HG03575 (cell line): ENCODE measurements at regions not wholly inside any gene's neighbourhood (a gene's known extent, or its start where the extent isn't known, plus 50 kb on each side); places are given as distances from the start of the nearest gene placed in this dataset.

ENCODE experiments used
- ATAC-seq: cut with Tn5 transposase; IDR thresholded peaks from one replicate; pipeline ENCODE4 v1.9.1; 2021; ENCODE audit not compliant: unreplicated experiment, insufficient number of reproducible peaks, low FRiP score; ENCODE audit errors: extremely low read depth

DNA sequence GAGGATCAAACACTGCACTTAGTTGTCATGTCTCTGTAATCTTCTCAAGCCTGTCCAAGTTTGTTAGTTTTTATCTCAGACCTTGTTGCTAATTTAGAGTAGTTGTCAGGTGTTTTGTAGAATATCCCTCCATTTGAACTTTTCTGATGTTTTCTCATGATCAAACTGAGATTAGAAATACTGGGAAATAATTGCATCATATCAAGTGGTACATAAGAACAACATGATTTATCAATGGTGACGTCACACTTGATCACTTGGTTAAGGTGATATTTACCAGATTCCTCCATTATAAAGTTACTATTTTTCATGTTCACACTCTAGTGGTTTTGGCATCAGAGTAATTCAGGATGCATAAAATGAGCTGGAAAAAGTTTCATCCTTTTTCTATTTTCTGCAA lies 1182.4 kb upstream of the ZEB2 start:
- ATAC-seq, result no peak

DNA sequence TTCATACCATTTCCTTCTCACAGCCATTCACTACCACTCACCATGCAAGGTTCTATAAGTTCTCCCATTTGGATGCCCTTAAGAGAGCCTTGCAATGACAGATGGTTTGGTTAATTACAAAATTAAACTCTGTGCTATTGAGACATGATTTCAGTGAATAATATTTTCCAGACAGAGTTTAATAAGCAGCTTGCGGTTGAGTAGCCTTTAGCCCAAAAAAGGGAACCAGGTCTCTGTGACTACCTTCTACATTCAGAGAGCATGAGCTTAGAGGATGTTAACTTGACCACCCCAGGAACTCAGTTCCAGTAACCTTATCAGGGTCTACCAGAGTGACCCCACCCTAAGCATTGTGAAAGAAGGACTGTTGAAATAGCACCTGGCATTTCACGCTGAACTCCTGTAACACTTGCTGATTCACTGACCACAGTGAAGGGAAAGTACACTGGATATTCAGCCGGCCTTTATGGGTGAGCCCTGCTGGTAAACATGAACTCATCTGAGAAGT lies 1173.1 kb upstream of the ZEB2 start:
- ATAC-seq, result no peak

DNA sequence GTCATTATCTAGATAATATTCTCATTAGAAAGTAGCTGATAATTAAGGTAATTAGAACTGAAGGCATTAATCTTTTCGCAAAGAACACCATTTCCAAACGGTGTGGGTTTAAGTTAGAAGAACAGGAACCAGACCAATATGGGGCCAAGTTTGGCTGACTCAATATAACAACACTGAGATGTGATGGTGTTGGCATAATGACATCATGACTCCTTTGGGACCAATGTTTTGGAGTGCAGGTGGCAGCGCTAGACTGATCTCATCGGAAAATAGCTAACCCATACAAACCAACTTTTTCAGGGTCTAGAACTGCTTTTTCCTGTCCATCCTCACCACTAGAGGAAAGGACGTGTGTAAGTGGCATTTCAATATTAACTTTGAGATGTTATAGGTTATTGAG lies 1171.7 kb upstream of the ZEB2 start:
- ATAC-seq, result no peak

DNA sequence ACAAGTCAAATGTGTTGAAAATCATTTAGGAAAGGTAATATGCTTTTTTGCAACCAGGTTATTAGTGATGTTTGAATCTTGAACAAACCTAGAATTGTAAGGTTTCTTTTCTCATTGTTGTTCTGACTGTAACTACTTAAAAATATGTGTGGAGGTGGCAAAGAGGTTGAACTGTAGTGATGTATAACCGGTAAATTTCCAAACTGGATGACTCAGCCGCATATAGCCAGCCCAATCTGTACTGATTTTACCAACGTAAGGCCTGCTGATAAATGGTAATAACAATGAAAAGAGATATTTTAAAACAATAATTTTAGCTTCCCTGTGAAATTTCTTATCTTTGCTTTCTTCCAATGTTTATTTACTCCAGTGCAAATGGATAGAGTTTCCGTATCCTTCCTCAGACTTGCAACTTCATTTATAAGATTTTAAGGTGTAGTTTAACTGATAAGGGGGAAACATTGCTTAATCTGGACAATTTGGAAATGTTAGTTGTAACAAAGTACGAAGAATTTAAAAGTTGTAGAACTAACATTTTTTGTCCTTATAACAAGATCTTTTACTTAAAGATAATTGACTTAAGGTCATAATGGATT lies 1170.4 kb upstream of the ZEB2 start:
- ATAC-seq, result no peak

DNA sequence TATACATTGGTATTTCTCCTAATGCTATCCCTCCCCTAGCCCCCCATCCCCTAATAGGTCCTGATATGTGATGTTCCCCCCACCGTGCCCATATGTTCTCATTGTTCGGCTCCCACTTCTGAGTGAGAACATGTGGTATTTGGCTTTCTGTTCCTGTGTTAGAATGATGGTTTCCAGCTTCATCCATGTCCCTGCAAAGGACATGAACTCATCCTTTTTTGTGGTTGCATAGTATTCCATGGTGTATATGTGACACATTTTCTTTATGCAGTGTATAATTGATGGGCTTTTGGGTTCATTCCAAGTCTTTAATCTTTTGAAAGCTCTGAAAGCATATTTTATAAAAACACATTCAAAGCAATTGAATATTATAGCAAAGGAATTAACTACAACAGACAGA lies 1169.4 kb upstream of the ZEB2 start:
- no peak for ATAC-seq

DNA sequence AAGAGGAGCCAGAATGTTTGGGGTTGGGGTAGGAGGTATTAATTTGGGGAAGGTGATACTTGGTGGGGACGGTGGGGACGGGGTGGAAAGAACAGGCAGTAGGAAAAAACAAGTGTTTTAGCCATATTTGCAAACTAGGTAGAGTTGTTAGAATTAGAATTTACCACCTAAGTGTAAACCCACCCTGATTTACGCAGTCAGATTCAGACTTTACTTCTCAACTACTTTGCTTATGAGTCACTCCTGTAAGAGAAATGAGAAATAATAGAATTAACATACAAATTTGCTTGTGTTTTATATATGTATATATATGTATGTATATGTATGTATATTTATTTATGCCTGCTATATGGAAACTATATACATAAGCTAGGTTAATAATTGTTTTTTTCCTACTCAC lies 1168.2 kb upstream of the ZEB2 start:
- no peak for ATAC-seq

DNA sequence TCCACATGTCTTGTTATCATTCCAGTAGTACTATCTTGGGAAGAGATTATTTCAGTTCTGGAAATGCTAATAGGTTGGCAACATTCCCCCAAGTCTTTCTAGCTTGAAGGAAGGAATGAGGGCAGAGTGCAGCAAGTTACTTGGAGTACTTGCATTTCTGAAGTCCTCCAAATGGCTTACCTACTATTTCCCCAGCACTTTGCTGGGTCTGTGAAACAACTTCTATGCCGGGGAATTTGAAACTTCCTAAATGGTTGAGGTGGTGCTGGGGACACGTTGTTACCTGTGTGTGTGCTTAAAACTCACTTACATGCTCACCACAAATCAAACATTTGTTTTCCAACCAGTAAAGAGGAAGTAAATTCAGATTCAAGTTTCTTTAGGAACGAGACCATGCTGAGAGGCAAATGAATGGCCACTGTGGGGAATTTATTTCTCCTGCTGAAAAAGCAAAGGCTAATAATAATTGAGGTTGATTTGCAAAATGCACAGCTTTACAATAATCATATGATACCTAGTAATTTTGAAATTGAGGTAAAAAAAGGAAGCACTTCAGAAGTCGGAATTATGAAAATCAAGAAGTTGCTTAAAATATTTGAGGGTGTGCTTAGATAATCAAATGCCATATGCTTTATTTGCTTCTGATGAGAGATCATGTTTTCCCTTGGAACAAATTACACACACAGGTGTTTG lies 1167.7 kb upstream of the ZEB2 start:
- ATAC-seq, result no peak

DNA sequence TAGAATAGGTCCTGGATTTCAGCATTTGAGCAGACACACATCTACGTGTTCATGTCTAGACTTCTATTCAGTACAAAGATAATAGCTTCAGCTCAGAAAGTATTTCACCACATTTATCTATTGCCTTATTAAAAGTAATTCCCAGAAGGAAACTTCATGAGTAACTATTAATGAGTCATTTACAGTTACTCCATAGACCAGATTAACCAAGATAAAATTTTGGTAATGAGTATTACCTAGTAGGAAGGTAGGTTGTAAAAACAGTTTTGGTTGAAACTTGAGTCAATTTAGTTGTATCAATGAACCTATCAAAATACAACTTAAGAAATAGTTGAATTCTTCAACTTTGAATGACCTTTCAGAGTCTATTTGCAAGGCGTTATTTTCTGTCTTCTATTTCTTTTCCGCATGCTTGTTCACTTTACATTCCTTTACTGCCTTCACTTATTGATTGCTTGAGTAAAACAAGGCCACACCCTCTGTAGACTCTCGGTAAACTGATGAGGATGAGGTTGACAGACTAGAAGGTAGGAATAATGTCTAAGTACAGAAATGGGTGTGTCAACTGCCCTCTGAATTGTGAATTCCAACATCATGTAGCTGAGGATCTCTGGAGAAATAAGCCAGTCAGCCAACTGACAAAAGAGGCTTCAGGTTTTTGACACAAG lies 1165.6 kb upstream of the ZEB2 start:
- no peak for ATAC-seq

DNA sequence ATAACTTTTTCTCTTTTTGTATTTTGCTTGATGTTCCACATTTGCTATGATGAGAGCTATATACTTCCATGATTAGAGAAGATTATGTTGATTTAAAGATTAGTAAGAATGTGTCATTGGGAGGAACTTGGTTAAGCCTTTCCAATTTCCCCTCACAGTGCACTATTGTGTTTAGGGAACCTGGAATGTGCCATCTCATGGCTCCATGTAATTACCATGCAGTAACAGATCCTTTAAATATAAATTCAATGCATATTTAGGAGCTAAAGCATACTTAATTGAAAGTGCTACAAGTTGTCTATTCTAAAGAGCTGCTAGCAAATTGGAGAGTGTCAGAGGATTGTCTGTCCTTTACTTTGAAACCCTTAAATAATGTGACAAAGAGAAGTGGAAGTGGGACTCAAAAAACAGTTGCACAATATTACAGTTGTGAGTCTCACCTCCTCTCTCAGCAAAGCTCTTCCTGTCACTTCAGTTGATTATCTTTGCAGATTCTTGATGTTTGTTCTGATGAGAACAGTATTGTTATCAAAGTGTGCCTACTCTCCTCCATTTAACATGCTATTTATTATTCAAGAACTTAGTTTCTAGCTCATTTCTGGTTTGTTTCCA lies 1162.7 kb upstream of the ZEB2 start:
- ATAC-seq, result no peak

DNA sequence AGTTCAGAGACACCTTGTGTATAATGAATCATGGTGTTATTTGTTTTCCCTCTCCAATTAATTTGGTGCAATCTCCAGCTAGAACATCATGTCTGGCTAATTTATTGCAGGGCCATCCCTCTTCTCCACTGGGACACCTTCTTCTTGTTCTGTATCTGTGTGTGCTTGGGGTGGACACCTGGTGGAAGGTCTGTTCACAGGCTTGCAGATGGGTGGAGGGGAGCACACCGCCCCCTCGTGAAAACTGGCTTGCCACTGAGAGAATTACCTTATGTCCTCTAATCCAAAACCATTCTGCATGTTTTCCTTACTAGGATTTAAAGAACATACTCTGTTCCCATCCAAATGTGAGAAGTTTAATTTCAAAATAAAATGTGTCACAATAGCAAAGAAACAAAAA lies 1160.4 kb upstream of the ZEB2 start:
- no peak for ATAC-seq

DNA sequence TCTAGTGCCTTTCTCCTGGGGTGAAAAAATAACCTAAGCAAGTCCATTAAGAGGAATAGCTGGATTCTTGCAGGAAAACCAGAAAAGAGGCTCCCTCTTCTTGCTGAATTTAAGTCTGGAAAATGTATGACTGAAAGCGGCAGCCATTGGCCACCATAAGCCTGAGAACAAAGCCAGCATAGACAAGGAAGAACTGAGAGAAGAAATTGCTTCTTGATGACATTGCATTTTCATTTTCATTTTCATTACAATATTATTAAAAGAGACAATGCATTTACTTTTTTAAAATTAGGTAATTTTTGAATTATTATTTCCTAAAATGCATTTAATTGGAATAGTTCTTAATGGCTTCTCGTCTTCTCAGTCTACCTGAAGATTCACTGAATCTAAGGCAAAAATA lies 1157.5 kb upstream of the ZEB2 start:
- no peak for ATAC-seq

DNA sequence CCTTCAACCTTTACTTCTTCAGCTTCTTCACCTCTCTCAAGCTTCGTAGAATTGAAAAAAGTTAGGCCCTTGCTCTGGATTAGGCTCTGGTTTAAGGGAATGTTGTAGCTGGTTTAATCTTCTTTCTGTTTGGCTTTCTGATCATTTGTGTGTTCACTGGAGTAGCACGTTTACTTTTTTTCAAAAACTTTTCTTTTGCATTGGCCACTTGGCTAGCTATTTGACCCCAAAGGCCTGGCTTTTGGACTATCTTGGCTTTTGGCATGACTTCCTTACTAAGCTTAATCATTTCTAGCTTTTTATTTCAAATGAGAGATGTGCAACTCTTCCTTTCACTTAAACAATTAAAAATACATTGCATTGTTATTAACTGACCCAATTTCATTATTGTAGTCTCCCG lies 1154.8 kb upstream of the ZEB2 start:
- no peak for ATAC-seq

DNA sequence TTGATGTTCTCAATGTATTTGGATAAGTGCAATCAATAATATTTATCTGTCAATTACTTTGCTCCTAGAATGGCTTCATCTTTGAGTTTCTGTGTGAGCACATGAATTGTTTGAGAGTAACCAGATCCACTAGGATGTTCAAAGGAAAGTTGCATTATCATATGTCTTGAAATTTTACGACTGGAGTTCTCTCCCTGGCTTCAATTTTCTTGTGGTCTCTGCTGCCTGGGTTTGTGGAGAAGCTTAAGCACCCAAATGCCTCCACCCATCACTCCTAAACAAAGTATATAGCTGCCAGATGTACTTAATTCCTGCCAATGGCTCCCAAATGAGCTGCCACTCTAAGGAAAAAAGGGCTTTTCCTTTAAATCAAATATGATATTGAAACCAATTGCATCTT lies 1149.4 kb upstream of the ZEB2 start:
- ATAC-seq, result no peak

DNA sequence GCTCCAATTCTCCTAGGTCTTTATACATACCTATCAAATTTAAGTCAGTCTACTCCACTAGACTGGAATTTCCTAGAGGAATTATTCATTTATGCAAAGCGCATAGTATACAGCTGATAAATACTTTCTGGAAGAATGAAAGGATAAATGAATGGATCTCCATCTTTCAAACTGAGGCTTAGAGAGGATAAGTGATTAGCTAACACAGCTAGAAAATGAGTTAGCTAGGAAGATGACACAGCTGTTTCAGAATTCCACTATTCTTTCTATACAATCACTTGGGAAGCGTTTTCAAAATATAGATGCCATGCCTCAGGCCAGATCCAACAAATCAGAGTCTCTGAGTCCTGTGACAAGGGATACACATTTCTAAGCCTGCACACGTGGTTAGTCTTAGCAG lies 1146.6 kb upstream of the ZEB2 start:
- no peak for ATAC-seq

DNA sequence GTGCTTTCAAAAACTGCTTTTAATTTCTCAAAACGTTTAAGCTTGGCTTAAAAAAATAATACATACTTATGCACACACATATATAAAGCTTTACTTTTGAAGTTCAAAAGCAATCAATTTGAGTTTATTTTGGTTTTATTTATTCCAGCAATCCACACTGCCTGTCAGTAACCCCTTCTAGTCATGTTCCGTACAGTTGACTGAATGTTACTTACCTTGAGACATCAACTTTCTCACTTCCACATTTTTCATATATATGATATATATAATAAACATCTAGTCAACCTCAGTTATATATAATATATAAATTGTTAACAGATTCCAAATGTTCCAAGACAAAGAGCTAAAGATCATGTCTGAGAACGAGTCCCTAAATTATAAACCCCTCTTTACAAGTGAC lies 1137.3 kb upstream of the ZEB2 start:
- no peak for ATAC-seq

DNA sequence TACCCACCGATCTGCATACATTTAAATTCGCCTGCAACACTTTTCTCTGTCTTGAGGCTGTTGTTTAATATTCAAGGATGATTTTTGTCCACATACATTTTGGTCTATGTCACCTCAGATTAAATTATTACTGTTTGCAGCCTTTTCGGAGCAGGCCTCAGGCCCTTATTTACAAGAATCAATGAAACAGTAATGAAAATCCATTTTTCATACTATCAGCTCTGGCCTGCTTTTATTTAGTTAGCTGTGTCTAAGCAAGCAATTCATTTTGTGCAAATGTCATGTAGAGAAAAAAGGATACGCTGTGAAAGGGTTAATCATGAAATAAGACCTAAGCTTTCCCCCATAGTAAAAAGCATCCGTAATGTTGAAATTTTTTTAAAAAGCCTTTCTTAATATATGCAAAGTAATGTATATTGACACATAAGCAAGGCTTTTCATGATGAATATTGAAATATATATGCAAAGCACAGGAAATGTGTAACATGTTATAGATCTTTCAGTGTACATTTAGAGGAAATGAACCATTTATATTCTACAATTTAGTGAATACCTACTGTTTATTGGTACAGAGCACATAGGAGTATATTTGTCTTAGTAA lies 1135.3 kb upstream of the ZEB2 start:
- ATAC-seq, result no peak

DNA sequence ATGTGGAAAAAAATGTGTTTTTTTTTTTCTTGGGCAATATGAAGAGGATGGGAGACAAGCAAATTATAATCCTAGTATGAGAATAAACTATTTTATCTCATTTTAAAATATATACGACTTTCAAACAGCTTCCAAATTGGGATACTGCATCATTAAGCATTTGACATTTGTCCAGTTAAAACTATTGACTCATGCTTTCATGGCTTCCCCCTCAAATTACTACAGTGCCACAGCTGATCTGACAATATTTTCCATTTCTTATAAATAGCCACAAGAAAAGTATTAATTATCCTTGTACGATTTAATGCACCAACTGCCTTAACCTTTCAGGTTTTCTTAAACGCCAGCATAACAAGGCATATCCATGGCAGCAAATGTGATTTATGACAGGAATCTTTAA lies 1134.8 kb upstream of the ZEB2 start:
- no peak for ATAC-seq

DNA sequence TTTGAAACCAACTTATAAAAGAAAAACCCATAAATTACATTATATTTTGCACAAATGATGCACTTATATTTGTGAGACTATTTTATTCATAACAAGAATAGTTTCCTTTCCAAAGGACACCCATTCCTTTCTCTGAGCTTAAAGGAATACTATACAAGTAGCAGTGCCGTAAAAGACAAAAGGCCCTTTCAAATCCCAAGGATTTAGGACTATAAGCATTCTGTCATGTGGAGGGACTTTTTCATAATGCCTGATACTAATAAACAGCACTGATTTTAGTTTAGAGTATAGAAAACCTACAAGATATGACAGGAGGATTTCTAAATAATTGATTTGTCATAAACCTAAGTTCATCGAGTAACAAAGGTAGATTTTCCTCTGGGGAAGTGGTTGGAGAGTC lies 1134.2 kb upstream of the ZEB2 start:
- no peak for ATAC-seq

DNA sequence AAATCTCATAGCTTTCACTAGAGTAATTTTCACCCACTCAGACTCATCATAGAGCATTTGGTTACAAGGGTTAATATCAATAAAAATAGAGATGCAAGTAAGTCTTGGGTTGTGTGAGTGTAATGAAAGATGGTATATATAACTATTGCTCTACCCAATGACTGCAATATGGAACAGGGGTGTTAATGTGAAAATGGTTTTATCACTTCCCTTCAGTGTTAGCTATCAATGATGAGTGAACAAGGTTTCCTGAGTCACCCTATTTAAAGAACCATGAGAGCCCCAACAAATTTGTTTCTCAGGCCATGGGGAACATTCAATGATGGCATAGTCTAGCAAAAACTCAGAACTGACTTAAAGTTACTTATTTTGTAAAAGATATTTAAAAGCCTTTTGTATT lies 1133.6 kb upstream of the ZEB2 start:
- no peak for ATAC-seq
